ENCODE measurements at regions not wholly inside any gene's neighbourhood (a gene's known extent, or its start where the extent isn't known, plus 50 kb on each side); places are given as distances from the start of the nearest gene placed in this dataset.
A peak's percentile ranks its signal among the peaks of the same experiment; 100 is the strongest.

DNA sequence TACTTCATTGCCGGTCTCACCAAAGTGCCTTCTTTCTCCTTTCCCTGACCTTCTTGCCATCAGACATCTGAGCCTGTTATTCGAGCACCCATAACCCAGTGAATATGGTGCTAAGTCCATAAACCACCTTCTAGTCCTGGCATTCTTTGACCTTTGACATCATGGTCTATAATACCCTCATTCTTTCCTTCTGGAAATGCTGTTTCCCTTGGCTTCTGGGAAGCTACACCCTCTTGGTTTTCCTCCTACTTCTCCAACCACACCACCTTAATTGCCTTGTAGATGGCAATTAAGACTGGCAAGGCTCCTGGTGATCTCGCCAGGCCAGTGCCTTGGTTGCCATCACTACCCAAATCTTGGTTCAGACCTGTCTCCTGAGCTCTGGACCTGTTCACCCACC is 56.1 kb upstream of the TRAK1 start:
- Histone ChIP-seq H3K4me1 (ENCODE audit: control insufficient read depth, extremely low read depth, insufficient read depth, low read length) (peaks cover 58% of the 10 kb centered on the region), H3K27ac (ENCODE audit: insufficient read depth, low read length) (peak overlapping the region; percentile 94), H3K79me2 (ENCODE audit: control insufficient read depth, insufficient read depth, low read length) (peaks cover 68% of the 10 kb centered on the region), H4K20me1 (ENCODE audit: control insufficient read depth, extremely low read depth, insufficient read depth, low read length) (no peaks in the 10 kb centered on the region), H3K36me3 (ENCODE audit: control insufficient read depth, insufficient read depth, low read length) (peaks cover 7% of the 10 kb centered on the region), H3K4me3 (replicated peaks in 1 of 4; ENCODE audit: control extremely low read depth in 1 of 4, insufficient read depth in 1 of 4, low read depth in 3 of 4, low read length in 4 of 4) (no peak overlapping the region), H3K4me2 (ENCODE audit: extremely low read depth, insufficient read depth, low read length) (no peak overlapping the region), H3K9ac (ENCODE audit: insufficient read depth, low read length) (no peak overlapping the region), H3K27me3 (ENCODE audit: control insufficient read depth, insufficient read depth, low read length) (no peaks in the 10 kb centered on the region), H2AFZ (ENCODE audit: low read length) (no peak overlapping the region), H3K9me3 (ENCODE audit: control insufficient read depth, insufficient read depth, low read depth, low read length) (no peaks in the 10 kb centered on the region)
- TF ChIP-seq, protein P1, sequence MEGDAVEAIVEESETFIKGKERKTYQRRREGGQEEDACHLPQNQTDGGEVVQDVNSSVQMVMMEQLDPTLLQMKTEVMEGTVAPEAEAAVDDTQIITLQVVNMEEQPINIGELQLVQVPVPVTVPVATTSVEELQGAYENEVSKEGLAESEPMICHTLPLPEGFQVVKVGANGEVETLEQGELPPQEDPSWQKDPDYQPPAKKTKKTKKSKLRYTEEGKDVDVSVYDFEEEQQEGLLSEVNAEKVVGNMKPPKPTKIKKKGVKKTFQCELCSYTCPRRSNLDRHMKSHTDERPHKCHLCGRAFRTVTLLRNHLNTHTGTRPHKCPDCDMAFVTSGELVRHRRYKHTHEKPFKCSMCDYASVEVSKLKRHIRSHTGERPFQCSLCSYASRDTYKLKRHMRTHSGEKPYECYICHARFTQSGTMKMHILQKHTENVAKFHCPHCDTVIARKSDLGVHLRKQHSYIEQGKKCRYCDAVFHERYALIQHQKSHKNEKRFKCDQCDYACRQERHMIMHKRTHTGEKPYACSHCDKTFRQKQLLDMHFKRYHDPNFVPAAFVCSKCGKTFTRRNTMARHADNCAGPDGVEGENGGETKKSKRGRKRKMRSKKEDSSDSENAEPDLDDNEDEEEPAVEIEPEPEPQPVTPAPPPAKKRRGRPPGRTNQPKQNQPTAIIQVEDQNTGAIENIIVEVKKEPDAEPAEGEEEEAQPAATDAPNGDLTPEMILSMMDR (conservative IDR thresholded peaks at IDR 0.05 in 1 of 2, IDR thresholded peaks at IDR 0.05 in 1 of 2; ENCODE audit: low read depth in 1 of 2, low read length in 2 of 2), result no peak
- TF ChIP-seq EZH2 (IDR thresholded peaks at IDR 0.05; ENCODE audit: low read length, missing control alignments), result no peak
- DNase-seq (ENCODE audit: low read depth in 2 of 2), result no peak

DNA sequence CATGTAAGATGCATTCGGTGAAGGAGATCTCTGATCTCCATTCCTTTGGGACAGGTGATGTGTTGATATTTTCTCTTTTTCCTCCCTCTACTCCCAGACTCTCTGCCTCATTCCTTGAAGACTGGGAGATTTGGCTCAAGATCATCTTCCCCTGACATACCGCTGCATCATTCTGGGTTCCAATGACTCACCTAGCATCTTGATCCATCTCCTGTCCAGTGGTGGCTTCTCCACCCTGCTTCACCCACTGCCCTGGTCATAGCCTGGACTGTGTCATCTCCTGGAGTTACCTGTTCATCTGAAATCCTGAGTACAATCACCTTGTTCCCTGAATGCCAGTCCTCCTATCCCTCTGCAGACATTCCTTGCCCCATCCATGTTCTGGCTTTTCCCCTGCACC is 57.4 kb upstream of the TRAK1 start:
- no peak overlapping the region for H3K4me3 ChIP-seq (replicated peaks in 1 of 4; ENCODE audit: control extremely low read depth in 1 of 4, insufficient read depth in 1 of 4, low read depth in 3 of 4, low read length in 4 of 4)
- no peaks in the 10 kb centered on the region for H3K9me3 ChIP-seq (ENCODE audit: control insufficient read depth, insufficient read depth, low read depth, low read length)
- TF ChIP-seq EZH2 (IDR thresholded peaks at IDR 0.05; ENCODE audit: low read length, missing control alignments), result no peak
- TF ChIP-seq, protein P1 (conservative IDR thresholded peaks at IDR 0.05 in 1 of 2, IDR thresholded peaks at IDR 0.05 in 1 of 2; ENCODE audit: low read depth in 1 of 2, low read length in 2 of 2), result no peak
- no peak overlapping the region for H2AFZ ChIP-seq (ENCODE audit: low read length)
- H3K27ac ChIP-seq (ENCODE audit: insufficient read depth, low read length), result peak overlapping the region; percentile 79
- H3K79me2 ChIP-seq (ENCODE audit: control insufficient read depth, insufficient read depth, low read length), result peaks cover 69% of the 10 kb centered on the region
- no peak overlapping the region for H3K9ac ChIP-seq (ENCODE audit: insufficient read depth, low read length)
- H4K20me1 ChIP-seq (ENCODE audit: control insufficient read depth, extremely low read depth, insufficient read depth, low read length), result no peaks in the 10 kb centered on the region
- H3K27me3 ChIP-seq (ENCODE audit: control insufficient read depth, insufficient read depth, low read length), result no peaks in the 10 kb centered on the region
- peak overlapping the region; percentile 46 for H3K4me2 ChIP-seq (ENCODE audit: extremely low read depth, insufficient read depth, low read length)
- DNase-seq (ENCODE audit: low read depth in 2 of 2), result peak in 1 of 2 donors; percentile 64
- peaks cover 7% of the 10 kb centered on the region for H3K36me3 ChIP-seq (ENCODE audit: control insufficient read depth, insufficient read depth, low read length)
- H3K4me1 ChIP-seq (ENCODE audit: control insufficient read depth, extremely low read depth, insufficient read depth, low read length), result peaks cover 58% of the 10 kb centered on the region

- H3K4me3 ChIP-seq (replicated peaks in 1 of 4; ENCODE audit: control extremely low read depth in 1 of 4, insufficient read depth in 1 of 4, low read depth in 3 of 4, low read length in 4 of 4), result peak overlapping the region in 2 of 4 experiments; percentile 9 to 19
- TF ChIP-seq EZH2 (IDR thresholded peaks at IDR 0.05; ENCODE audit: low read length, missing control alignments), result no peak
- TF ChIP-seq, protein P1 (conservative IDR thresholded peaks at IDR 0.05 in 1 of 2, IDR thresholded peaks at IDR 0.05 in 1 of 2; ENCODE audit: low read depth in 1 of 2, low read length in 2 of 2), result no peak
- H3K4me1 ChIP-seq (ENCODE audit: control insufficient read depth, extremely low read depth, insufficient read depth, low read length), result peaks cover 54% of the 10 kb centered on the region
These were observed 58.3 kb upstream of the TRAK1 start for GRCh38 chr3:42032693-42033349.

More at GRCh38 chr3:42032693-42033349, 58.3 kb upstream of the TRAK1 start:
- Histone ChIP-seq H3K36me3 (ENCODE audit: control insufficient read depth, insufficient read depth, low read length) (peaks cover 7% of the 10 kb centered on the region), H4K20me1 (ENCODE audit: control insufficient read depth, extremely low read depth, insufficient read depth, low read length) (no peaks in the 10 kb centered on the region), H3K4me2 (ENCODE audit: extremely low read depth, insufficient read depth, low read length) (peak overlapping the region; percentile 65), H3K27me3 (ENCODE audit: control insufficient read depth, insufficient read depth, low read length) (no peaks in the 10 kb centered on the region), H3K27ac (ENCODE audit: insufficient read depth, low read length) (peak overlapping the region; percentile 79), H3K79me2 (ENCODE audit: control insufficient read depth, insufficient read depth, low read length) (peaks cover 71% of the 10 kb centered on the region), H3K9me3 (ENCODE audit: control insufficient read depth, insufficient read depth, low read depth, low read length) (no peaks in the 10 kb centered on the region), H2AFZ (ENCODE audit: low read length) (no peak overlapping the region), H3K9ac (ENCODE audit: insufficient read depth, low read length) (peak overlapping the region; percentile 0)
- peak; percentile 97 to 98 for DNase-seq (ENCODE audit: low read depth in 2 of 2)
